ENCODE measurements at regions not wholly inside any gene's neighbourhood (a gene's known extent, or its start where the extent isn't known, plus 50 kb on each side); places are given as distances from the start of the nearest gene placed in this dataset.

DNA sequence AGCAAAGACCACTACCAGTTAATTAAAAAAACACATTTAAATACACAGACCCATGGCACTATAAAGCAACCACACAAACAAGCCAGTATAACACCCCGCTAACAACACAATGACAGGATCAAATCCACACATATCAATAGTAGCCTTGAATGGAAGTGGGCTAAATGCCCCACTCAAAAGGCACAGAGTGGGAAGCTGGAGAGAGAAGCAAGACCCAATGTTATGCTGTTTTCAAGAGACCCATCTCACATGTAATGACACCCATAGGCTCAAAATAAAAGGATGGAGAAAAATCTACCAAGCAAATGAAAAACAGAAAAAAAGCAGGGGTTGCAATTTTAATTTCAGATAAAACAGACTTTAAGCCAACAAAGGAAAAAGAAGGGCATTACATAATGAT lies 125.4 kb upstream of the PTCHD4 start:
- DNase-seq (ENCODE audit: low spot score): no peak
- TF ChIP-seq MAX (IDR thresholded peaks at IDR 0.05) (no peak), RAD21 (IDR thresholded peaks at IDR 0.05) (no peak)
- no peak overlapping the region for H3K9ac ChIP-seq (ENCODE audit: low read depth in 1 of 2, low read length in 2 of 2)
- H3K36me3 ChIP-seq (ENCODE audit: control insufficient read depth in 4 of 4, insufficient read depth in 3 of 4, low read depth in 1 of 4, low read length in 3 of 4): no peaks in the 10 kb centered on the region
- H3K27ac ChIP-seq (ENCODE audit: low read depth in 1 of 2, low read length in 2 of 2): no peak overlapping the region
- H3K9me3 ChIP-seq (ENCODE audit: control insufficient read depth in 4 of 4, low read length in 3 of 4): peaks cover 2 to 28% (median 13%) of the 10 kb centered on the region in 4 donors
- no peaks in the 10 kb centered on the region for H3K27me3 ChIP-seq (ENCODE audit: control insufficient read depth in 4 of 4, insufficient read depth in 4 of 4, low read length in 3 of 4)
- no peaks in the 10 kb centered on the region for H3K4me1 ChIP-seq (ENCODE audit: control insufficient read depth in 4 of 4, insufficient read depth in 4 of 4, low read length in 3 of 4)
- 92% methylated on average over 1 of the region's 1 CpG for WGBS
- no peak overlapping the region for H3K4me3 ChIP-seq (ENCODE audit: low read depth in 1 of 3, low read length in 3 of 3)

GRCh38 chr6:48233063-48233462 lies 122.1 kb upstream of the PTCHD4 start:
- Histone ChIP-seq H3K27ac (ENCODE audit: low read depth in 1 of 2, low read length in 2 of 2) (no peak overlapping the region), H3K4me3 (ENCODE audit: low read depth in 1 of 3, low read length in 3 of 3) (no peak overlapping the region), H3K9me3 (ENCODE audit: control insufficient read depth in 4 of 4, low read length in 3 of 4) (peaks cover 2 to 28% (median 13%) of the 10 kb centered on the region in 4 donors), H3K36me3 (ENCODE audit: control insufficient read depth in 4 of 4, insufficient read depth in 3 of 4, low read depth in 1 of 4, low read length in 3 of 4) (no peaks in the 10 kb centered on the region), H3K27me3 (ENCODE audit: control insufficient read depth in 4 of 4, insufficient read depth in 4 of 4, low read length in 3 of 4) (no peaks in the 10 kb centered on the region), H3K9ac (ENCODE audit: low read depth in 1 of 2, low read length in 2 of 2) (no peak overlapping the region), H3K4me1 (ENCODE audit: control insufficient read depth in 4 of 4, insufficient read depth in 4 of 4, low read length in 3 of 4) (no peaks in the 10 kb centered on the region)
- no peak for DNase-seq (ENCODE audit: low spot score)
- TF ChIP-seq, protein P1, sequence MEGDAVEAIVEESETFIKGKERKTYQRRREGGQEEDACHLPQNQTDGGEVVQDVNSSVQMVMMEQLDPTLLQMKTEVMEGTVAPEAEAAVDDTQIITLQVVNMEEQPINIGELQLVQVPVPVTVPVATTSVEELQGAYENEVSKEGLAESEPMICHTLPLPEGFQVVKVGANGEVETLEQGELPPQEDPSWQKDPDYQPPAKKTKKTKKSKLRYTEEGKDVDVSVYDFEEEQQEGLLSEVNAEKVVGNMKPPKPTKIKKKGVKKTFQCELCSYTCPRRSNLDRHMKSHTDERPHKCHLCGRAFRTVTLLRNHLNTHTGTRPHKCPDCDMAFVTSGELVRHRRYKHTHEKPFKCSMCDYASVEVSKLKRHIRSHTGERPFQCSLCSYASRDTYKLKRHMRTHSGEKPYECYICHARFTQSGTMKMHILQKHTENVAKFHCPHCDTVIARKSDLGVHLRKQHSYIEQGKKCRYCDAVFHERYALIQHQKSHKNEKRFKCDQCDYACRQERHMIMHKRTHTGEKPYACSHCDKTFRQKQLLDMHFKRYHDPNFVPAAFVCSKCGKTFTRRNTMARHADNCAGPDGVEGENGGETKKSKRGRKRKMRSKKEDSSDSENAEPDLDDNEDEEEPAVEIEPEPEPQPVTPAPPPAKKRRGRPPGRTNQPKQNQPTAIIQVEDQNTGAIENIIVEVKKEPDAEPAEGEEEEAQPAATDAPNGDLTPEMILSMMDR (IDR thresholded peaks at IDR 0.05; ENCODE audit: low read depth, low read length, missing input control): no peak
- TF ChIP-seq FOXA1 (IDR thresholded peaks at IDR 0.05) (no peak), GABPA (IDR thresholded peaks at IDR 0.05 in 1 of 2, conservative IDR thresholded peaks at IDR 0.05 in 1 of 2) (no peak)
- WGBS: 87% methylated on average over 6 of the region's 6 CpGs

DNA sequence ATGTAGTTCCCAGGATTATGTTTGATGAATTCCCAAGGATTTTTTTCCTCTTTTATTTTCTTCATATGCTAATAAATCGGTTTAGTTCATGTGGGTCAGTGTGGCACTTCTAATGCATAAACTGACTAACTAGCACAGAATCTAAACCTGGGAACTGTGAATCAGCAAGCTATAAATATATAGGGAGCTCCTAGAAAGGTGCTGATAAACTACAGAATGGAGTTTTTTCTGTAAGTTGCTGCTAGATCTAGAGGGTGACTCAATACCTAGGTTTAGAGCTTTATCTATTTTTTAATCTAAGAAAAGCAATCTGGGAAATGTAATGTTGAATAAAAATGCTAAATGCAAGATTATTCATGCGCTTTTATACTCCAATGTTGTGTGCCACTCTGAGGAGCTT lies 118.8 kb upstream of the PTCHD4 start:
- no peaks in the 10 kb centered on the region for H3K36me3 ChIP-seq (ENCODE audit: control insufficient read depth in 4 of 4, insufficient read depth in 3 of 4, low read depth in 1 of 4, low read length in 3 of 4)
- no peaks in the 10 kb centered on the region for H3K4me1 ChIP-seq (ENCODE audit: control insufficient read depth in 4 of 4, insufficient read depth in 4 of 4, low read length in 3 of 4)
- H3K9me3 ChIP-seq (ENCODE audit: control insufficient read depth in 4 of 4, low read length in 3 of 4): peaks cover 2 to 9% (median 6%) of the 10 kb centered on the region in 4 donors
- no peak overlapping the region for H3K9ac ChIP-seq (ENCODE audit: low read depth in 1 of 2, low read length in 2 of 2)
- H3K27me3 ChIP-seq (ENCODE audit: control insufficient read depth in 4 of 4, insufficient read depth in 4 of 4, low read length in 3 of 4): no peaks in the 10 kb centered on the region
- no peak for TF ChIP-seq EGR1 (IDR thresholded peaks at IDR 0.05; ENCODE audit: low read depth in 2 of 2)
- H3K4me3 ChIP-seq (ENCODE audit: low read depth in 1 of 3, low read length in 3 of 3): no peak overlapping the region
- no peak for DNase-seq (ENCODE audit: low spot score)
- no peak overlapping the region for H3K27ac ChIP-seq (ENCODE audit: low read depth in 1 of 2, low read length in 2 of 2)
- 83% methylated on average over 2 of the region's 2 CpGs for WGBS

DNA sequence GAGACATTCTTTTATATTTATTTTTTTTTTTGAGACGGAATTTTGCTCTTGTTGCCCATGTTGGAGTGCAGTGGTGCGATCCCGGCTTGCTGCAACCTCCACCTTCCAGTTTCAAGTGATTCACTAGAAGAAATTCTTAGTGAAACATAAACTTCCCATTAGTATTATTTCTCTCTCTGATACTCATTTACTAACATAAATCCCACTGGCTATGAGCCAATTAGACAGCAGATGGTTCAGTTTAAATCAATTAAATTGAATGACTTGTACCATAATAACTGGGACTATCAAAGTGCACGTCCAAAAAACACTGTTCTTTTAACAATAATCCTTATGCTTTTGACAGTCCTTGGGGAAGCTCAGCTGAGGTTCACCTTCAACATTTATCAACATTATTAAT lies 111.2 kb upstream of the PTCHD4 start:
- no peak for DNase-seq (ENCODE audit: low spot score)
- WGBS: 85% methylated on average over 4 of the region's 4 CpGs
- no peaks in the 10 kb centered on the region for H3K36me3 ChIP-seq (ENCODE audit: control insufficient read depth in 4 of 4, insufficient read depth in 3 of 4, low read depth in 1 of 4, low read length in 3 of 4)
- no peaks in the 10 kb centered on the region for H3K4me1 ChIP-seq (ENCODE audit: control insufficient read depth in 4 of 4, insufficient read depth in 4 of 4, low read length in 3 of 4)
- no peaks in the 10 kb centered on the region for H3K9me3 ChIP-seq (ENCODE audit: control insufficient read depth in 4 of 4, low read length in 3 of 4)
- H3K4me3 ChIP-seq (ENCODE audit: low read depth in 1 of 3, low read length in 3 of 3): no peak overlapping the region
- H3K27ac ChIP-seq (ENCODE audit: low read depth in 1 of 2, low read length in 2 of 2): no peak overlapping the region
- H3K9ac ChIP-seq (ENCODE audit: low read depth in 1 of 2, low read length in 2 of 2): no peak overlapping the region
- no peaks in the 10 kb centered on the region for H3K27me3 ChIP-seq (ENCODE audit: control insufficient read depth in 4 of 4, insufficient read depth in 4 of 4, low read length in 3 of 4)
- TF ChIP-seq REST (IDR thresholded peaks at IDR 0.05): no peak
- no peak for TF ChIP-seq YY1 (IDR thresholded peaks at IDR 0.05)
- no peak for TF ChIP-seq ZBTB33 (IDR thresholded peaks at IDR 0.05)
- no peak for TF ChIP-seq HNF4A (conservative IDR thresholded peaks at IDR 0.05)
- TF ChIP-seq JUND (IDR thresholded peaks at IDR 0.05): no peak
- no peak for TF ChIP-seq FOXA2 (IDR thresholded peaks at IDR 0.05)
- no peak for TF ChIP-seq RAD21 (IDR thresholded peaks at IDR 0.05)
- no peak for TF ChIP-seq MAX (IDR thresholded peaks at IDR 0.05)
- no peak for TF ChIP-seq RXRA (IDR thresholded peaks at IDR 0.05)
- TF ChIP-seq HNF4G (IDR thresholded peaks at IDR 0.05): no peak
- no peak for TF ChIP-seq NR2F2 (IDR thresholded peaks at IDR 0.05)
- TF ChIP-seq GABPA (IDR thresholded peaks at IDR 0.05 in 1 of 2, conservative IDR thresholded peaks at IDR 0.05 in 1 of 2): no peak
- TF ChIP-seq, protein P2, sequence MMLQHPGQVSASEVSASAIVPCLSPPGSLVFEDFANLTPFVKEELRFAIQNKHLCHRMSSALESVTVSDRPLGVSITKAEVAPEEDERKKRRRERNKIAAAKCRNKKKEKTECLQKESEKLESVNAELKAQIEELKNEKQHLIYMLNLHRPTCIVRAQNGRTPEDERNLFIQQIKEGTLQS (IDR thresholded peaks at IDR 0.05): no peak
- TF ChIP-seq FOXA1 (IDR thresholded peaks at IDR 0.05): no peak

Measured in liver (tissue), 8 donors.